Uterus (tissue), 3 donors: ENCODE measurements at regions not wholly inside any gene's neighbourhood (a gene's known extent, or its start where the extent isn't known, plus 50 kb on each side); places are given as distances from the start of the nearest gene placed in this dataset.

Experiments used
- DNase-seq, 2 donors: peaks; one replicate each; pipeline ENCODE4 v3.0.0-alpha.2; 2019 to 2020
- H3K27ac ChIP-seq, 2 donors: fragments of 200-600 bp; sonication (generic); 1 replicate in 1 of 2; 2 replicates in 1 of 2; pipeline ENCODE4 v1.5.1; 2016 to 2018
- H3K27me3 ChIP-seq, 2 donors: fragments of 200-600 bp; sonication (generic); one replicate each; pipeline ENCODE4 v1.5.1; 2018 to 2019; ENCODE audit warnings: control low read depth in 1 of 2
- H3K36me3 ChIP-seq, 2 donors: fragments of 200-600 bp; sonication (generic); one replicate each; pipeline ENCODE4 v1.5.1; 2019; ENCODE audit warnings: control low read depth in 1 of 2
- H3K4me1 ChIP-seq, 2 donors: fragments of 200-600 bp; sonication (generic); one replicate each; pipeline ENCODE4 v1.5.1; 2018 to 2019; ENCODE audit warnings: control low read depth in 1 of 2
- H3K4me3 ChIP-seq, 2 donors: fragments of 200-600 bp; sonication (generic); 1 replicate in 1 of 2; 2 replicates in 1 of 2; pipeline ENCODE4 v1.5.1; 2018 to 2019; ENCODE audit warnings: mild to moderate bottlenecking in 1 of 2
- H3K9me3 ChIP-seq, 2 donors: fragments of 200-600 bp; sonication (generic); one replicate each; pipeline ENCODE4 v1.5.1; 2019; ENCODE audit warnings: control low read depth in 1 of 2
- POLR2A ChIP-seq, 2 donors: fragments of 450-650 bp; IDR thresholded peaks; one replicate each; pipeline ENCODE4 v1.6.1; 2016; ENCODE audit warnings: antibody characterized with exemption in 2 of 2, mild to moderate bottlenecking in 1 of 2, moderate library complexity in 1 of 2
- intact Hi-C: fragments of 100-400 bp; cut with DNase I; formaldehyde crosslinking; loops from one replicate; pipeline ENCODE4 v1.15.1; 2023; ENCODE audit warnings: low total_unique reads
- TF ChIP-seq, protein P1 (sequence below), 4 experiments: fragments of 200-600 bp in 2 of 4; fragments of 450-650 bp in 2 of 4; sonication (generic) in 2 of 4; IDR thresholded peaks; one replicate each; pipeline ENCODE4 v1.5.1; 2016 to 2019; ENCODE audit warnings: antibody characterized with exemption in 4 of 4, mild to moderate bottlenecking in 2 of 4, moderate library complexity in 1 of 4
- donor health status: DM: yes; HTN: yes; CAD: no.

GRCh38 chr2:234438305-234438977 lies 58.4 kb downstream of the ARL4C start:
- Histone ChIP-seq H3K4me1 (no peaks in the 10 kb centered on the region), H3K36me3 (no peaks in the 10 kb centered on the region), H3K9me3 (no peaks in the 10 kb centered on the region), H3K27me3 (no peaks in the 10 kb centered on the region), H3K4me3 (no peak overlapping the region), H3K27ac (no peak overlapping the region)
- intact Hi-C loops = no loop called here
- no peak for DNase-seq
- TF ChIP-seq, protein P1, sequence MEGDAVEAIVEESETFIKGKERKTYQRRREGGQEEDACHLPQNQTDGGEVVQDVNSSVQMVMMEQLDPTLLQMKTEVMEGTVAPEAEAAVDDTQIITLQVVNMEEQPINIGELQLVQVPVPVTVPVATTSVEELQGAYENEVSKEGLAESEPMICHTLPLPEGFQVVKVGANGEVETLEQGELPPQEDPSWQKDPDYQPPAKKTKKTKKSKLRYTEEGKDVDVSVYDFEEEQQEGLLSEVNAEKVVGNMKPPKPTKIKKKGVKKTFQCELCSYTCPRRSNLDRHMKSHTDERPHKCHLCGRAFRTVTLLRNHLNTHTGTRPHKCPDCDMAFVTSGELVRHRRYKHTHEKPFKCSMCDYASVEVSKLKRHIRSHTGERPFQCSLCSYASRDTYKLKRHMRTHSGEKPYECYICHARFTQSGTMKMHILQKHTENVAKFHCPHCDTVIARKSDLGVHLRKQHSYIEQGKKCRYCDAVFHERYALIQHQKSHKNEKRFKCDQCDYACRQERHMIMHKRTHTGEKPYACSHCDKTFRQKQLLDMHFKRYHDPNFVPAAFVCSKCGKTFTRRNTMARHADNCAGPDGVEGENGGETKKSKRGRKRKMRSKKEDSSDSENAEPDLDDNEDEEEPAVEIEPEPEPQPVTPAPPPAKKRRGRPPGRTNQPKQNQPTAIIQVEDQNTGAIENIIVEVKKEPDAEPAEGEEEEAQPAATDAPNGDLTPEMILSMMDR (IDR thresholded peaks at IDR 0.05) = no peak
- TF ChIP-seq POLR2A (IDR thresholded peaks at IDR 0.05) = no peak

DNA sequence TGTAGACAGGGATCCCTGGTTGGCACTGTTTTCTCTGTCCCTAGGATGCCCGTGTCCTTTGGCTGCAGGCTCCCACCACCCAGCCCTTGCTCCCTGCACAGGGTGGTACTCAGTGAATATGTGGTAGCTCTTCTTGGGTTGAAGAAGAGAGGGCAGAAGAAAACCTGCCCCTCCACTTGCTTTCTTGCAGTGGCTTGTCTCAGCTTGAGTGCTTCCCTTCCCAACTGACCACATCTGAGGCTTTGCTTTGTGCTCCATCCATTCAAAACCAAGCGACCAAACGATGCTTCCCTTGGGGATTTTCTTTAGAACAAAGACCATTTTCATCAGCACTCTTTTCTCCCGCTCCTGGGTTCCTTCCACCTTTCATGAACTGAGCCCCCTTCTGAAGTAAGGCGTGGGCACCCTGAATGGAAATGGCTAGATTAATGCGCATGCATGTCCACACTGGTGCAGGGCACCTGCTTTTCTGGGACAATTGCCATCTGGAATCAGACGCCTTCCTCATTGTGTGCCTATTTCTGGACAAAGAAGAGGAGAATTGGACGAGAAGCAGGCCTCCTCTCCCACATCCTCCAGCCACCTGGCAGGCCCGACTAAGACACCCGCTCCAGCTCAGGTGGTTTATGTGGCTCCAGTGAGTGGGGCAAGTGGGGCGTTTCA lies 59.1 kb downstream of the ARL4C start:
- Histone ChIP-seq H3K4me1 (no peaks in the 10 kb centered on the region), H3K27ac (no peak overlapping the region), H3K9me3 (no peaks in the 10 kb centered on the region), H3K4me3 (no peak overlapping the region), H3K36me3 (no peaks in the 10 kb centered on the region), H3K27me3 (no peaks in the 10 kb centered on the region)
- TF ChIP-seq, protein P1 (IDR thresholded peaks at IDR 0.05) = no peak
- TF ChIP-seq POLR2A (IDR thresholded peaks at IDR 0.05) = no peak
- no peak for DNase-seq
- intact Hi-C loops = no loop called here

DNA sequence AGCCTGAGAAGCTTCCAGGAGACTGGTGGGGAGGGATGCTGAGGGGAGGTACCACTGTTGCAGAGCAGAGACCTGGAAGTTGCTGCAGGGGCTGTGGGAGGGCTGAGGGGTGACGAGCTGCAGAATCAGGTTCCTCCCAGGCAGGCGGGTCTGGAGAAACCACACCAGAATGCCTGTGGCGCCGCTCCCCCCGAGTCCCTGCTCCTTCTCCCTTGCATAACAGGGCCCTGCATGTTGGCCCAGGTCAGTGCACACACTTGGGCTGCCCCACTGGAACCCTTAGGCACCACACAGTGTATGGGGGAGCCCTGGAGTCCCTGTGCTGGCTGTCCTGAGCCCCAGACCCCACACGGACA lies 60.4 kb downstream of the ARL4C start:
- Histone ChIP-seq H3K27ac (no peak overlapping the region), H3K9me3 (no peaks in the 10 kb centered on the region), H3K4me1 (no peaks in the 10 kb centered on the region), H3K4me3 (no peak overlapping the region), H3K27me3 (no peaks in the 10 kb centered on the region), H3K36me3 (no peaks in the 10 kb centered on the region)
- TF ChIP-seq, protein P1 (IDR thresholded peaks at IDR 0.05) = no peak
- no peak for TF ChIP-seq POLR2A (IDR thresholded peaks at IDR 0.05)
- intact Hi-C loops = no loop called here
- no peak for DNase-seq

DNA sequence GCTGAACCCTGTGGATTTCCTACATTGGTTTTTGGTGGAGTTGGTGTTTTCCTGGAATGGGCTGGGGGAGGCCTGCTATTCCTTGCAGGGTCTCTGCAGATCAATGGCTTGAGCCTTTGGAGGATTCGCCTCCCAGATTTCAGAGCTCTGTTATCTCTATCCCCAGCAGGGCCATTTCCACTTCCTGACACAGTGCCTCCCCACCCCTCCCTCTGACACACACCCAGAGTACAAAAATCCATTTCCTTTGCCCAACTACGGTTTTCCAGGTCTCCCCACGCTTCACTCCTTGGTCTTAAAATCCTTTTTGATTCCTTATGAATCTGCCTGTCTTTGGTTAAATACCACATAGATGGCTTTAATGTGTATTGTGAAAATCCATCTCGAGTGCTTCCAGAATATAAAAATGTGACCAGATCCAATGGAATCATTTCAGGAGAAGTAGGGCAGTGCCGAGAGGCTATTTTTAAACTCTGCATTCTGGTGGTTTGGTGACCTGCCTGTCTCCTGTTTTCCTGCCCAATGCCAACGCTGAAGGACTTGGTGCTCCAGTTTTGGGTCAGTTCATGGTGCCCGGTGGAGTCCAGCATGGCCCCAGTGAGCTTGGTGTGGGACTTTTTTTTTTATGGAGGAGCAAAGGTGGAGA lies 60.9 kb downstream of the ARL4C start:
- DNase-seq = no peak
- intact Hi-C loops = no loop called here
- H3K4me3 ChIP-seq = no peak overlapping the region
- no peaks in the 10 kb centered on the region for H3K4me1 ChIP-seq
- no peaks in the 10 kb centered on the region for H3K27me3 ChIP-seq
- H3K9me3 ChIP-seq = no peaks in the 10 kb centered on the region
- no peak overlapping the region for H3K27ac ChIP-seq
- H3K36me3 ChIP-seq = no peaks in the 10 kb centered on the region
- TF ChIP-seq, protein P1 (IDR thresholded peaks at IDR 0.05) = no peak
- TF ChIP-seq POLR2A (IDR thresholded peaks at IDR 0.05) = no peak

DNA sequence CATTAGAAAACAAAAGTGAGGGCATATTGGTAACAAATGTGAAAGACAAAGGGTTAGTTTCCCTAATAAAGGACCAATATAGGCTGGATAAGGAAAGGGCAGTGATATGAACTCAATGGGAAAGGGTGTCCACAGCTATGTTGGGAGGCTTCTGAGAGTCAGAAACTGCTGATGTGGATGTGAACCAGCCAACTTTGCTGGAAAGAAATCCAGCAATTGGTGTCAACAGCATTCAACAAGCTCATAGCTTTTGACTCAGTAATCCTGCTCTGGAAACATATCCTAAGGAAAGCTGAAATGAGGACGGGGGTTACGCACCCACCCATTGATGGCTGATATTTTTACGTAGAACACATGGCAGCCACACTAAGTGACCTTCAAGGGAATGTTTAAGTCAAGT lies 63.7 kb downstream of the ARL4C start:
- TF ChIP-seq POLR2A (IDR thresholded peaks at IDR 0.05) = no peak
- TF ChIP-seq, protein P1 (IDR thresholded peaks at IDR 0.05) = no peak

More for the DNA sequence above, 63.7 kb downstream of the ARL4C start:
- no peaks in the 10 kb centered on the region for H3K36me3 ChIP-seq
- no peak overlapping the region for H3K4me3 ChIP-seq
- no peak overlapping the region for H3K27ac ChIP-seq
- intact Hi-C loops = no loop called here
- no peak for DNase-seq
- H3K9me3 ChIP-seq = no peaks in the 10 kb centered on the region
- no peaks in the 10 kb centered on the region for H3K4me1 ChIP-seq
- H3K27me3 ChIP-seq = no peaks in the 10 kb centered on the region
